NCI-H1417 treated with DMSO at 0.1 percent for 48 hours (cell line): ENCODE measurements at regions not wholly inside any gene's neighbourhood (a gene's known extent, or its start where the extent isn't known, plus 50 kb on each side); places are given as distances from the start of the nearest gene placed in this dataset.
"Not testable (repeated sequence)": the region's sequence is repeated elsewhere in the genome, so short reads cannot be mapped to it uniquely, and the experiment has no call there.

Experiments used
- DNase-seq: peaks from one replicate; lab custom pipeline; 2025; lab: John Stamatoyannopoulos, UW

GRCh38 chr12:88889326-88890110 lies 309.2 kb upstream of the KITLG start:
- DNase-seq: no peak

GRCh38 chr12:88884600-88884999 lies 304.3 kb upstream of the KITLG start:
- DNase-seq: no peak

DNA sequence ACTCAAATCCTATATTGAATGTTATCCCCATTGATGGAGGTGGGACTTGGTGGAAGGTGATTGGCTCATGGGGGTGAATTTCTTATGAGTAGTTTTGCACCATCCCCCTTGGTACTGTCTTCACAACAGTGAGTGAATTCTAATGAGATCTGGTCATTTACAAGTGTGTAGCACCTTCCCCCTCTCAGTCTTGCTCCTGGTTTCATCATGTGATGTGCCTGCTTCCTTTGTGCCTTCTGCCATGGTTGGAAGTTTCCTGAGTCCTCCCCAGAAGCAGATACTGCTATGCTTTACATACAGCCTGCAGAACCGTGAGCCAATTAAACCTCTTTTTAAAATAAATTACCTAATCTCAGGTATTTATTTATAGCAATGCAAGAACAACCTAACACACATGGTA lies 302.4 kb upstream of the KITLG start:
- no peak for DNase-seq

DNA sequence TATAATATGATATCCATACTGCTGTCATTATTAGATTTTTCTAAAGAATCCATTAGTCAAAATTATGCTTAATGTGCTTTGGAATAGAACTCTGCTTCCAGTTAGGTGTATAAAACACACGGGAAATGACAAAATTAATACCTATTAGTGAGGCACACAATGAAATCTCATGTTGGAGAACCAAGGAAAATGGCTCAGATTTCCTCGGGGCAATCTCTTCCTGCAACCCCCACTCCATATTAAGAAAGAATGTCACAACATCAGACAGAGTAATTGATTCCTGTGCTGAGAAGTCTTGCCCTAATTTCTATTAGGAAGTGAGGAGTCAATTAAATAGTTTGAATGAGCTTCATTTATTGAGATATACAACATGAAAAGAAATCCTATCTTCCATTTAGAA lies 299.8 kb upstream of the KITLG start:
- no peak for DNase-seq

DNA sequence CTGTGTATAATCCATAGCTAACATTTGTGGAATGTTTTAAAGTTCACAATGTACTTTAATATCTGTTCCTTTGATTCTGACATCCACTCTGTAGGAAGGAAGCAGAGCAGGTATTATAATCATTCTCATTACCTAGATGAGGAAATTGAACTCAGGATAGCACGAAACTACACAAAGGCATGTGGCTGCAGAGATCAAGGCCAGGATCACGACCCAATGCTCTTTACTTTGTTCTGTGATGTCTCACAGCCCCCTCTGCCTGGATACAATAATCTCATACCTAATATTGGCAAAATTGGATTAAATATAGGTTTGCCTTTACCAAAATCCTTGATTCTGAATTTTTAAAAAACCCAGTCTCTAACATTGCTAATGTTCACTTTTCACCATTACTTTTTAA lies 298.0 kb upstream of the KITLG start:
- no peak for DNase-seq

GRCh38 chr12:88876857-88877256 lies 296.6 kb upstream of the KITLG start:
- no peak for DNase-seq

- no peak for DNase-seq
Measured at GRCh38 chr12:88870000-88870737, 289.9 kb upstream of the KITLG start.

DNA sequence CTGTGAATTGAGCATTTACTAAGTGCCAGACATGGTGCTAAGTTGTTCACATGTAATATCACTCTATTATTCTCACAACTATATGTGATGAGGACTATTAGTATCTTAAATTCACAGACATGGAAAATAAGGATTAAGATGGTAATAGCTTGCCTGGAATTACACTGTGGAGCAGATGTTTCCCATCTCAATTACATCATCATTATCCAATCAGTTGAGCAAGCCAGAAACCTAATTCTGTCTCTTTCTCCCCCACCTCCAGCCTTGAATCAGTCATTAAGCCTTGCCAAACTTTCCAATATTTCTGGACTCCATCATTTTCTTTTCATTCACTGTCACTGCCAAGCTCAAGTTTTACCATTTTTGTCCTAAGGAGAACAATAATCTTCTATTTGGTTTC lies 287.8 kb upstream of the KITLG start:
- DNase-seq: no peak

GRCh38 chr12:88867510-88867909 lies 287.2 kb upstream of the KITLG start:
- DNase-seq: no peak

GRCh38 chr12:88866881-88867280 lies 286.6 kb upstream of the KITLG start:
- no peak for DNase-seq

GRCh38 chr12:88865537-88865936 lies 285.3 kb upstream of the KITLG start:
- DNase-seq: no peak

- no peak for DNase-seq
Measured at GRCh38 chr12:88860851-88861250, 280.6 kb upstream of the KITLG start.

DNA sequence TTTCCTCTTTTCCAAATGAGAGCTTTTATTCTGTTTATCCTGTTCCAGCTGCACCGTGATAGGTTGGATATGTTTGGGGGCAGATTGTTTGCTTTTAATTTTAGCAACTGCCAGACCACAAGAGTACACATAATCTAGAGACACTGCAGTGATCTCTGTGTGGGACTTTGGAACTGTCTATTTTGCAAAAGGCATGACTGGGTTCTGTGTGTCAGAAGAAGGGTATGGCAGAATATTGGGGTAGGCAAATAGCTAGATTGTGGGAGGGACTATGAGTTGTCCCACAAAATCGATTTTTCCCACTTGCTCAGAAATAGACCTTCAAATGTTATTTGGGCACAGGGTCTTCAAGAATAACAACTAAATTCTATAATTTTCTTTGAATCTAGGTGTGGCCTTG lies 275.9 kb upstream of the KITLG start:
- DNase-seq: no peak

DNA sequence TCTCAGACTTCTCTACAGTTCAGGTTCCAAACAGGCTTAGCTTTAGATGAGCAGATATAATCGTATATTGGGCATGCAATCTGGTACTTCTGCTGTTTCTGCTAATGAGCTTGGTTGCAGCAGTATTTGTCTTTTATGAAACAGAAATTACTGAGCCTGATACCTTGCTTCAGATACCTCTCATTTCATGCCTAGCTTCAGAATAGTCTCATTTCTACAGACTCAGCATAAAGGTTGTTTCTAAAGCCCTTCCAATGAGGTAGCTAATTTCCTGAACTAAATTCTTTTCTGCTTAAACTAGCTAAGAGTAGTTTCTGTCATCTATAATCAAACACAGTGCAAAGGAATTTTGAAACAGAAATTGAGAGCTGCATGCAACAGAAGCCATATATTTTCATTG lies 275.0 kb upstream of the KITLG start:
- DNase-seq: no peak

GRCh38 chr12:88854260-88854659 lies 274.0 kb upstream of the KITLG start:
- DNase-seq: no peak

- DNase-seq: not testable (repeated sequence)
Measured at GRCh38 chr12:88847246-88847645, 267.0 kb upstream of the KITLG start.

GRCh38 chr12:88844426-88844825 lies 264.2 kb upstream of the KITLG start:
- no peak for DNase-seq

- DNase-seq: no peak
Measured at GRCh38 chr12:88842314-88842713, 262.0 kb upstream of the KITLG start.

- DNase-seq: no peak
Measured at GRCh38 chr12:88839486-88839885, 259.2 kb upstream of the KITLG start.

DNA sequence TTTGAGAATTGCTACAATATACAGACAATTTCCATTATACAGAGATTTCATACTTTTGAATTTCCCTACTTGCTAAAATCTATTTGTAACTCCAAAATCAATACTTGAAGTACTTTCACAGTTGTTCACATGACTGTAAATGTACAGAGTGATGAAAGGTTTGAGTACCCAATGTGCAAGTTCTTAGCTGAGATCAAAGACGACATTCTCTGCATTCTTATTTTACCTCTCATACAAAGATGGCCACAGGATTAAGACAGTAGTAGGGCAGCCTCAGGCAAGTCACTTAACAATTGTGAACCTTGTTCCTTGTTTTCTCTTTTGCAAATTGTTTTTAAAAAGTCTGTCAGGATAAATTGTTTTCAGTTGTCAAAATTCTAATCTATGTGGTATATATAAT lies 255.9 kb upstream of the KITLG start:
- DNase-seq: no peak

GRCh38 chr12:88834226-88834625 lies 254.0 kb upstream of the KITLG start:
- no peak for DNase-seq

DNA sequence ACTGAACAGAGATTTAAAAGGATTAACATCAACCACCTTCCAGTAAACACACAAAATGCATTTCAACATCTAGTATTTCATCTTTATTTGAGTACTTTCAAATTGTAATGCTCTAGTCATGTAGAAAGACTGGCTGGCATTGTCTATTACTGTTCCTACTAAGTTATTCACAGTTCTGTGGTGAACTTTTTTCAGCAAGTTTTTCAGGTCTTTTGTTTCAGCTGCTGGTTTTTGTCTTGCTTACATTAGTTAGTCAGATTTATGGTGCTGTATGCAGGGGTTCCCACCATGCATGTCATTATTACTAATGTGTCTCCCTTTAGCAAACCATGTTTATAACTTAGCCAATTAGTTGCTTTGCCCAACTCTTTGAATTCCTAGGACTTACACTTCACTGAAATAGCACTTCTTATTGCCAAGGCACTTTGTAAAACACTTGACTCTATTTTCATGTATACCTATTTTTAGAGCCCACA lies 253.4 kb upstream of the KITLG start:
- DNase-seq: no peak

- DNase-seq: not testable (repeated sequence)
Measured at GRCh38 chr12:88828537-88828936, 248.3 kb upstream of the KITLG start.
